Ovary (tissue), 3 donors: ENCODE measurements at regions not wholly inside any gene's neighbourhood (a gene's known extent, or its start where the extent isn't known, plus 50 kb on each side); places are given as distances from the start of the nearest gene placed in this dataset.

Experiments used
- EP300 ChIP-seq: sonication (generic); formaldehyde crosslinking; IDR thresholded peaks from one replicate; pipeline ENCODE4 v1.6.1; 2017; ENCODE audit warnings: antibody characterized with exemption
- POLR2A ChIP-seq: fragments of 450-650 bp; IDR thresholded peaks from one replicate; pipeline ENCODE4 v1.6.1; 2017; ENCODE audit warnings: antibody characterized with exemption, mild to moderate bottlenecking, moderate library complexity
- TF ChIP-seq, protein P1 (sequence below), 3 donors: fragments of 450-650 bp in 2 of 3; fragments of 200-600 bp in 1 of 3; IDR thresholded peaks; one replicate each; pipeline versions ENCODE4 v1.5.1 to v1.8.0; 2016 to 2022; ENCODE audit warnings: antibody characterized with exemption in 3 of 3, mild to moderate bottlenecking in 1 of 3
- donor health status: DM: no; HTN: no; CAD: no.

DNA sequence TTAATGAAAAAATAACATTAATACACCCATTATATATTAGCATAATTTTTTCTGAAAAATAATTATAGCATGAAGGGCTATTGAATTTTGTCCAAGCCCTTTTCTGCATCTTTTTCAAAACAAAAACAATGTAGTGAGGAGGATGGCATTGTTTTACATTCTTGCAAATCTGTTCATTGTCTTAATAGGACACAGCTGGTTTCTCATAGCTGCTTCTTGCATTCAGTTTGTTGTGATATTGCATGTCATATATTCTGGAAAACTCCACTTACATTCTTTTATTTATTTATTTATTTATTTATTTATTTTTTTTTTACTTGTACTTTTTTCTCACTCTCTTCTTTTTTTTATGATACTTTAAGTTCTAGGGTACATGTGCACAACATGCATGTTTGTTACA lies 107.4 kb downstream of the NR1D2 start:
- TF ChIP-seq, protein P1, sequence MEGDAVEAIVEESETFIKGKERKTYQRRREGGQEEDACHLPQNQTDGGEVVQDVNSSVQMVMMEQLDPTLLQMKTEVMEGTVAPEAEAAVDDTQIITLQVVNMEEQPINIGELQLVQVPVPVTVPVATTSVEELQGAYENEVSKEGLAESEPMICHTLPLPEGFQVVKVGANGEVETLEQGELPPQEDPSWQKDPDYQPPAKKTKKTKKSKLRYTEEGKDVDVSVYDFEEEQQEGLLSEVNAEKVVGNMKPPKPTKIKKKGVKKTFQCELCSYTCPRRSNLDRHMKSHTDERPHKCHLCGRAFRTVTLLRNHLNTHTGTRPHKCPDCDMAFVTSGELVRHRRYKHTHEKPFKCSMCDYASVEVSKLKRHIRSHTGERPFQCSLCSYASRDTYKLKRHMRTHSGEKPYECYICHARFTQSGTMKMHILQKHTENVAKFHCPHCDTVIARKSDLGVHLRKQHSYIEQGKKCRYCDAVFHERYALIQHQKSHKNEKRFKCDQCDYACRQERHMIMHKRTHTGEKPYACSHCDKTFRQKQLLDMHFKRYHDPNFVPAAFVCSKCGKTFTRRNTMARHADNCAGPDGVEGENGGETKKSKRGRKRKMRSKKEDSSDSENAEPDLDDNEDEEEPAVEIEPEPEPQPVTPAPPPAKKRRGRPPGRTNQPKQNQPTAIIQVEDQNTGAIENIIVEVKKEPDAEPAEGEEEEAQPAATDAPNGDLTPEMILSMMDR (IDR thresholded peaks at IDR 0.05) = no peak
- TF ChIP-seq POLR2A = no peak
- TF ChIP-seq EP300 = no peak
